OCI-LY1 (cell line): ENCODE measurements at regions not wholly inside any gene's neighbourhood (a gene's known extent, or its start where the extent isn't known, plus 50 kb on each side); places are given as distances from the start of the nearest gene placed in this dataset.

Experiments
- H2AFZ ChIP-seq: fragments of 200-600 bp; sonication (generic), shearing (Covaris generic); 2 replicates; pipeline ENCODE4 v1.6.0; 2014; ENCODE audit warnings: antibody characterized with exemption, mild to moderate bottlenecking, low read length
- H3F3A ChIP-seq: fragments of 200-600 bp; sonication (generic), shearing (Covaris generic); 2 replicates; pipeline ENCODE4 v1.6.0; 2014; ENCODE audit warnings: mild to moderate bottlenecking, antibody characterized with exemption, low read length, moderate library complexity; ENCODE audit not compliant: insufficient read depth
- H3K27ac ChIP-seq: fragments of 200-600 bp; sonication (generic); 2 replicates; pipeline ENCODE4 v1.5.1; 2014; ENCODE audit warnings: low read length, mixed run types, mild to moderate bottlenecking, low read depth; ENCODE audit not compliant: poor library complexity, severe bottlenecking
- H3K27me3 ChIP-seq: fragments of 200-600 bp; sonication (generic); 2 replicates; pipeline ENCODE4 v1.6.0; 2014; ENCODE audit warnings: antibody characterized with exemption, mild to moderate bottlenecking, low read length, moderate library complexity; ENCODE audit not compliant: insufficient read depth
- H3K36me3 ChIP-seq: fragments of 200-600 bp; sonication (generic); 2 replicates; pipeline ENCODE4 v1.6.1; 2014; ENCODE audit warnings: mild to moderate bottlenecking, antibody characterized with exemption, low read length, moderate library complexity, mixed read lengths; ENCODE audit not compliant: insufficient read depth
- H3K4me1 ChIP-seq: fragments of 200-600 bp; sonication (generic); 2 replicates; pipeline ENCODE4 v1.5.1; 2014; ENCODE audit warnings: mild to moderate bottlenecking, low read length, moderate library complexity; ENCODE audit not compliant: insufficient read depth, severe bottlenecking
- H3K4me2 ChIP-seq: fragments of 200-600 bp; sonication (generic), shearing (Covaris generic); 2 replicates; pipeline ENCODE4 v1.6.1; 2014; ENCODE audit warnings: low read length
- H3K4me3 ChIP-seq: fragments of 200-600 bp; sonication (generic); 2 replicates; pipeline ENCODE4 v1.5.1; 2014; ENCODE audit warnings: low read length, low read depth, mild to moderate bottlenecking, mixed read lengths; ENCODE audit not compliant: poor library complexity, severe bottlenecking
- H3K79me2 ChIP-seq: fragments of 200-600 bp; shearing (Covaris generic); 2 replicates; pipeline ENCODE4 v1.6.1; 2016; ENCODE audit warnings: mixed run types, low read length, mixed read lengths; ENCODE audit not compliant: insufficient read depth
- H3K9ac ChIP-seq: fragments of 200-600 bp; sonication (generic), shearing (Covaris generic); 2 replicates; pipeline ENCODE4 v1.6.1; 2014; ENCODE audit warnings: mild to moderate bottlenecking, low read length, mixed read lengths
- H3K9me2 ChIP-seq: fragments of 200-600 bp; sonication (generic), shearing (Covaris generic); 2 replicates; pipeline ENCODE4 v1.6.1; 2014; ENCODE audit warnings: low read depth, mild to moderate bottlenecking, low read length, mixed read lengths
- H3K9me3 ChIP-seq: fragments of 200-600 bp; shearing (Covaris generic); 2 replicates; pipeline ENCODE4 v1.6.1; 2014; ENCODE audit warnings: low read length, mixed read lengths
- H4K20me1 ChIP-seq: fragments of 200-600 bp; sonication (generic), shearing (Covaris generic); 2 replicates; pipeline ENCODE4 v1.6.0; 2016; ENCODE audit warnings: mild to moderate bottlenecking, low read length; ENCODE audit not compliant: insufficient read depth
- CTCF ChIP-seq: fragments of 200-600 bp; sonication (generic), shearing (Covaris generic); IDR thresholded peaks from 2 replicates; pipeline ENCODE4 v1.5.1; 2017; ENCODE audit warnings: mild to moderate bottlenecking, antibody characterized with exemption, low read length, moderate library complexity, mixed read lengths
- EZH2 ChIP-seq: fragments of 200-600 bp; sonication (generic), shearing (Covaris generic); IDR thresholded peaks from 2 replicates; pipeline ENCODE4 v1.8.0; 2017; ENCODE audit warnings: borderline replicate concordance, mixed run types, mild to moderate bottlenecking, antibody characterized with exemption, low read length, moderate library complexity, mixed read lengths

- TF ChIP-seq EZH2 (no peak), CTCF (no peak)
- Histone ChIP-seq H3K27me3 (no peaks in the 10 kb centered on the region), H2AFZ (no peak overlapping the region), H3K9me3 (no peaks in the 10 kb centered on the region), H3K27ac (no peak overlapping the region), H3K9ac (no peak overlapping the region), H3K4me1 (peaks cover 24% of the 10 kb centered on the region), H3K9me2 (no peaks in the 10 kb centered on the region), H3K4me2 (no peak overlapping the region), H3F3A (no peaks in the 10 kb centered on the region), H3K4me3 (no peak overlapping the region), H3K79me2 (no peaks in the 10 kb centered on the region), H4K20me1 (no peaks in the 10 kb centered on the region), H3K36me3 (no peaks in the 10 kb centered on the region)
Measured at GRCh38 chr5:87898574-87898973, 370.1 kb downstream of the TMEM161B start.

GRCh38 chr5:87888139-87888538 lies 380.5 kb downstream of the TMEM161B start:
- Histone ChIP-seq H3K9ac (no peak overlapping the region), H3K27me3 (no peaks in the 10 kb centered on the region), H3K36me3 (no peaks in the 10 kb centered on the region), H3F3A (no peaks in the 10 kb centered on the region), H3K27ac (no peak overlapping the region), H3K9me2 (no peaks in the 10 kb centered on the region), H4K20me1 (no peaks in the 10 kb centered on the region), H3K4me1 (no peaks in the 10 kb centered on the region), H3K79me2 (no peaks in the 10 kb centered on the region), H3K9me3 (no peaks in the 10 kb centered on the region), H3K4me2 (no peak overlapping the region), H2AFZ (no peak overlapping the region), H3K4me3 (no peak overlapping the region)
- TF ChIP-seq CTCF (no peak), EZH2 (no peak)

- Histone ChIP-seq H3F3A (no peaks in the 10 kb centered on the region), H2AFZ (no peak overlapping the region), H3K9ac (no peak overlapping the region), H3K4me2 (no peak overlapping the region), H3K9me3 (no peaks in the 10 kb centered on the region), H3K36me3 (no peaks in the 10 kb centered on the region), H4K20me1 (no peaks in the 10 kb centered on the region), H3K4me1 (no peaks in the 10 kb centered on the region), H3K27me3 (no peaks in the 10 kb centered on the region), H3K27ac (no peak overlapping the region), H3K4me3 (no peak overlapping the region), H3K79me2 (no peaks in the 10 kb centered on the region), H3K9me2 (no peaks in the 10 kb centered on the region)
- no peak for TF ChIP-seq EZH2
Measured at GRCh38 chr5:87887247-87887646, 381.4 kb downstream of the TMEM161B start.

- H3K36me3 ChIP-seq, result no peaks in the 10 kb centered on the region
Measured at GRCh38 chr5:87886164-87886563, 382.5 kb downstream of the TMEM161B start.

More at GRCh38 chr5:87886164-87886563, 382.5 kb downstream of the TMEM161B start:
- H3K79me2 ChIP-seq, result no peaks in the 10 kb centered on the region
- TF ChIP-seq CTCF (no peak), EZH2 (no peak)
- no peak overlapping the region for H3K27ac ChIP-seq
- no peak overlapping the region for H3K9ac ChIP-seq
- H3K4me2 ChIP-seq, result no peak overlapping the region
- H4K20me1 ChIP-seq, result no peaks in the 10 kb centered on the region
- H3K9me2 ChIP-seq, result no peaks in the 10 kb centered on the region
- H3F3A ChIP-seq, result no peaks in the 10 kb centered on the region
- no peaks in the 10 kb centered on the region for H3K9me3 ChIP-seq
- H3K27me3 ChIP-seq, result no peaks in the 10 kb centered on the region
- no peak overlapping the region for H2AFZ ChIP-seq
- H3K4me1 ChIP-seq, result no peaks in the 10 kb centered on the region
- H3K4me3 ChIP-seq, result no peak overlapping the region
